Stimulated activated naive B cell treated with anti-CD40 and anti-IgM and Interleukin-4, amounts not matched to agents 10 μg/mL and 1 μg/mL and 100 μg/mL, for 72 hours (primary cell): ENCODE measurements at regions not wholly inside any gene's neighbourhood (a gene's known extent, or its start where the extent isn't known, plus 50 kb on each side); places are given as distances from the start of the nearest gene placed in this dataset.

Source experiments
- ATAC-seq, 2 donors: fragments of 150-1000 bp; cut with Tn5 transposase; replicated peaks; 2 replicates each; pipeline ENCODE4 v1.10.0; 2021; ENCODE audit warnings: moderate library complexity in 1 of 2
- DNase-seq: peaks from one replicate; pipeline ENCODE4 v3.0.0; 2021
- H3K27ac Mint-ChIP-seq: one replicate; pipeline ENCODE4 v1.8.0; 2022; ENCODE audit warnings: mild to moderate bottlenecking, mixed read lengths
- H3K27me3 Mint-ChIP-seq, 2 donors: one replicate each; pipeline ENCODE4 v1.8.0; 2022; ENCODE audit warnings: mixed read lengths in 2 of 2
- H3K36me3 Mint-ChIP-seq, 2 donors: one replicate each; pipeline ENCODE4 v1.8.0; 2022; ENCODE audit warnings: mixed read lengths in 2 of 2, mild to moderate bottlenecking in 1 of 2
- H3K4me1 Mint-ChIP-seq, 2 donors: one replicate each; pipeline ENCODE4 v1.8.0; 2022; ENCODE audit warnings: mixed read lengths in 2 of 2, mild to moderate bottlenecking in 1 of 2
- H3K4me3 Mint-ChIP-seq, 2 donors: one replicate each; pipeline ENCODE4 v1.8.0; 2022; ENCODE audit warnings: mild to moderate bottlenecking in 2 of 2, mixed read lengths in 2 of 2, moderate library complexity in 1 of 2
- H3K9me3 Mint-ChIP-seq, 2 donors: one replicate each; pipeline ENCODE4 v1.8.0; 2022; ENCODE audit warnings: mixed read lengths in 2 of 2, mild to moderate bottlenecking in 1 of 2

DNA sequence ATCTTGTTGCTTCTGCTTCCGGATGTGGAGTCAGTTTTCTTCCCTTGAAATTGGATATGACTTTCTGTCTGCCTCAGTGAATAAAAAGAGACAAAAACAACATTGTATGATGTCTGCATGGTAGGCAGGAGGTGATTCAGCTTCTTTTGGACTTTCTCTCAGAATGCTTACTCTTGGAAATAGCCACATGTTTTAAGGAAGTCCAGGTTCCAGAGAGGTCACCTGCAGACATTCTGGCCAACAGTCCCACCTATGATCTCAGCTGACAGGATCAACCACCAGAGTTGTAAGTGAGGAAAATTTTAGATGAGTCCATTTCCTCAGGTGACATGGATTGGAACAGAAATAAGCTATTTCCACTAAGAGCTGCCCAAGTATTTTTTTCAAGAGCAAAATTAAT lies 508.7 kb upstream of the FAM98A start:
- DNase-seq (no peak), ATAC-seq (no peak)
- H3K27ac Mint-ChIP-seq = no peak overlapping the region
- no peaks in the 10 kb centered on the region for H3K9me3 Mint-ChIP-seq
- no peak overlapping the region for H3K4me3 Mint-ChIP-seq
- H3K4me1 Mint-ChIP-seq = no peaks in the 10 kb centered on the region
- no peaks in the 10 kb centered on the region for H3K36me3 Mint-ChIP-seq
- H3K27me3 Mint-ChIP-seq = no peaks in the 10 kb centered on the region

DNA sequence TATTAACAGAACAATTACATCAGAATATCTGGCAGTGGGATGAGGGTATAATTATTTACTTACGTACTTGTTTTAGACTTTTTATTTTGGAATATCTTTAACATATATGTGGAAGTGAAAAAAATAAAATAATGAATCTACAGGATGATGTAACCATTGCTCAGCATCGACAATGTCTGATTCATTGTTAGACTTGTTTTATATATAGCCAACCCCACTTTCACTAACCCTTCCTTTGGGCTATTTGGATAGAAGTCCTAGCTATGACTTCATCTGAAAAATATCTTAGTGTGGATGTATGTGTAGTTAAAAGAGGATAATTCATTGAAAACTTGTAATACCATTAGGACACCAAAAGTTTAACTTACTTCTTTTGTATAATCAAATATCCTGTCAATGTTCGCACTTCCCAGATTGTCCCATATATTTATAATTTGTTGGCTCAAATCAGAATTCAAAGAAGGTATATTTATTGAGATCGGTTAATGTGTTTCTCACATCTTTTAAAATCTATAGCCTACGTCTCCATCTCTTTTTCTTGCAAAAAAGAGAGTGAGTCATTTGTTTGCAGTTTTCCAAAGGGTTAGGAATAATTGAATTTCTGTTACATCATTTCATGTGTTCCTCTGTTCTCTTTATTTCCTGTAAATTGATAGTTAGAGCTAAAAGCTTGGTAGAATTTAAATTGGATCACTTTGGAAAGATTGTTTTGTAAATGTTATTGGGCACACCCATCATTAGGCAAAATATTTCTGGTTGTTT lies 506.1 kb upstream of the FAM98A start:
- no peak for DNase-seq
- Mint-ChIP-seq H3K27me3 (no peaks in the 10 kb centered on the region), H3K4me3 (no peak overlapping the region), H3K9me3 (no peaks in the 10 kb centered on the region), H3K27ac (no peak overlapping the region), H3K4me1 (no peaks in the 10 kb centered on the region), H3K36me3 (no peaks in the 10 kb centered on the region)
- no peak for ATAC-seq

DNA sequence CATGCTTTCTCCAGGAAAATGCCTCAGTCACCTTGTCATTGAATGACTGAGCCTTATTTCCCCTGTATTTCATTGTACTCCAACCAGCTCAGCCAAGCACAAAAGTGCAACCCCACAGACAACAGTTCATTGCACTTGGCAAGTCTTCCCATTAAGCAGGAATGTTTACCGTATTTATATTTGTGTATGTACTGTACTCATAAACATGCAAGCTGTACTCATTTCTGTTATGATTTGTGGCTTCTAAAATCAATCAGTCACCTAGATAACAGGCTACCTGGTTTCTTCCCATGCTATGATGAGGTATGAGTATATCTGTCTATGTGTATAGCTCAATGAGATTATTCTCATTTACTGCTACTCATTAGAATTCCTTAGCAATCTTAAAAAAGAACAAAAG lies 505.5 kb upstream of the FAM98A start:
- Mint-ChIP-seq H3K27ac (peak overlapping the region; percentile 10), H3K4me1 (no peaks in the 10 kb centered on the region), H3K4me3 (no peak overlapping the region), H3K9me3 (no peaks in the 10 kb centered on the region), H3K36me3 (no peaks in the 10 kb centered on the region), H3K27me3 (no peaks in the 10 kb centered on the region)
- no peak for ATAC-seq
- DNase-seq = no peak

DNA sequence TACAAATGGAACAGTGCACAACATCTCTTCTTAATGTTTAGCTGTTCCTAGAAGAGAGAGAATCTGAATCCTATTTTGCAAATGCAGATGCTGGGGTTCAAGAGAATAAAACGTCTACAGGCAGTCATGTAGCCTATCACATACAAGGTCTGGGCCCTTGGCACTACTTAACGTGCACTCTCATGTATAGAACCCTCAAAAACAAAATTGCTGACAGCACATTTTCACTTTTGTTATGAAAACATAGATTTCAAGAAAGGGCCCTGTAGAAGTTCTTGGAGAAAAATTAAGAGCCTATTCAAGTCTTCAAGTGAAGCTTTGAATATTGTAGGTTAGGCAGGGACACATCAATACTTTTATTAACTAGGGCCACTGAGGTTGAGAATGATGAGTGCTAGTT lies 504.3 kb upstream of the FAM98A start:
- Mint-ChIP-seq H3K36me3 (no peaks in the 10 kb centered on the region), H3K4me1 (no peaks in the 10 kb centered on the region), H3K27me3 (no peaks in the 10 kb centered on the region), H3K9me3 (no peaks in the 10 kb centered on the region), H3K27ac (no peak overlapping the region), H3K4me3 (no peak overlapping the region)
- no peak for DNase-seq
- no peak for ATAC-seq

DNA sequence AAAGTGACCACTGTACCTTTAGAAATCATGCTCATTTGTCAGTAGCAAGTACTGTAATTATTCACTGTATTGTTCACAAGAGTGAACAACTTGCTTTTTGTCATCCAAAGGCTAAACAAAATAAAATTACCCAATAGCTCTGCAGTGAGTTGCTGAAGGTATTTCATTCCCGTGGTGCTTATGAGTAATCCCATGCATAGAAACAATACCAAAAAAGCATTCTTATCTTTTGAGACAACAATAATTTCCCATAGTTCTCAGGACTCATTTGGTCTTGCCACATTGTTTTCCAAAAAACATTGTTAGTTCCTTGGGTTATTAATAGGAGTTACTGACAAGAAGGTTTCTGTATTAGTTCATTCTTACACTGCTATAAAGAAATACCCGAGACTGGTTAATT lies 503.2 kb upstream of the FAM98A start:
- Mint-ChIP-seq H3K36me3 (no peaks in the 10 kb centered on the region), H3K4me1 (no peaks in the 10 kb centered on the region), H3K4me3 (no peak overlapping the region), H3K9me3 (no peaks in the 10 kb centered on the region), H3K27me3 (no peaks in the 10 kb centered on the region), H3K27ac (no peak overlapping the region)
- DNase-seq = no peak
- no peak for ATAC-seq

DNA sequence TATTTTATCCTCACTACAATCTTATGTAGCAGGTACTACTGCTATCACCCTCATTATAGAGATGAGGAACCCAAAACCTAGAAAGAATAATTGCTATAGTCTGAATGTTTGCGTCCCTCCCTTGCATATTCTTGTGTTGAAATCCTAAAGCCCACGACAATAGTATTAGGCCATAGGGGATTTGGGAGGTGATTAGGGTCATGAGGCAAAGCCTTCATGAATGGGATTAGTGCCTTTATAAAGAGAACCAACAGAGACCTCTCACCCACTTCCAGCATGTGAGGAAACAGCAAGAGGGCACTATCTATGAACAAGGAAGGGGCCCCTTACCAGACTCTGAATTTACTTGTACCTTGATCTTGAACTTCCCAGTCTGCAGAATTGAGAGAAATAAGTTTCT lies 500.3 kb upstream of the FAM98A start:
- Mint-ChIP-seq H3K4me1 (no peaks in the 10 kb centered on the region), H3K9me3 (no peaks in the 10 kb centered on the region), H3K36me3 (no peaks in the 10 kb centered on the region), H3K27me3 (no peaks in the 10 kb centered on the region), H3K27ac (no peak overlapping the region), H3K4me3 (no peak overlapping the region)
- ATAC-seq = no peak
- DNase-seq = no peak

DNA sequence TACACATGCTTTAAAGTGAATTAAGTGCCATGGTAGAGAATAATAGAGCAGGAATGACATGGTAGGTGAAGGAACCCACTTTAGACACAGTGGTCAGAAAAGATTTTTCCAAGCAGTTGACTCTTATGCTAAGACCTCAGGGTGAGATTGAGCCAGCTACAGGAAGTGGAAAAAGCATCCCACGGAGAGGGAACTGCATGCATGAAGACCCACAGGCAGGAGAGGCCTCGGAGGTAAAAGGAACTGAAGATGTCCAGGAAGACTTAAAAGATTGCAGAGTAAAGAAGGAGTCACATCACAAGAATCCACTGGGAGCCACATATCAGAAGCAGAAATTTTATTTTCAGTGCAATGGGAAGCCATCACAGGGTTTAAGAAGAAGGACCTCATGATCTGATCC lies 499.2 kb upstream of the FAM98A start:
- Mint-ChIP-seq H3K27me3 (no peaks in the 10 kb centered on the region), H3K4me1 (no peaks in the 10 kb centered on the region), H3K27ac (no peak overlapping the region), H3K9me3 (no peaks in the 10 kb centered on the region), H3K4me3 (no peak overlapping the region), H3K36me3 (no peaks in the 10 kb centered on the region)
- ATAC-seq (no peak), DNase-seq (no peak)

DNA sequence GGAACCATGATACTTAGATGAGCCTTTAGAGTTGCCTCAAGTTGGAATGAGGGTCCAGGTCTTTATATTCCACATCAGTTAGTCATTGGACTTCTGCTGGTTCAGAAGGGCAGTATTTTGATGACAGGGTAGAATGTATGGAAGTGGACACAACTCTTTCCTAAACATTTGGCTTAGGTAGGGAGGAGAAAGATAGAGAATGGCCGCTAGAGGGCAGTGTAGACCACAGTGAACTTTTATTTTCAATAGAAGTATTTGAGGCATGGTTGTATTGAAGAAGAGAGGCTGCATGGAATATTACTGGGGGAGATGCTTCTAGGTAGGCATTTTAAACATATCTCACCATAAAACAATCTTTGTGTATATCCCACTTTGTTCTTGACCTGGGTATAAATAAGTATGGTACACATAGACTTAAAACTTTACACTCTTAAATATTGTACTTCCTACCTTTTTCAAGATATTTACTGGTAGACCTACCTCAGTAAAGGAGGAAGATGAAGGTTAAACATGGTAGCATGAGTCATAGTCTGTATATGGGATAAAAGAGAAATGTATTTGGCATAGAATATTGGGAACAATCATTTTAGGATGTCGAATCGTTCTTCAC lies 497.6 kb upstream of the FAM98A start:
- Mint-ChIP-seq H3K4me3 (no peak overlapping the region), H3K4me1 (no peaks in the 10 kb centered on the region), H3K27me3 (no peaks in the 10 kb centered on the region), H3K36me3 (no peaks in the 10 kb centered on the region), H3K27ac (no peak overlapping the region), H3K9me3 (no peaks in the 10 kb centered on the region)
- ATAC-seq (peak; percentile 59 to 72), DNase-seq (peak; percentile 10)

DNA sequence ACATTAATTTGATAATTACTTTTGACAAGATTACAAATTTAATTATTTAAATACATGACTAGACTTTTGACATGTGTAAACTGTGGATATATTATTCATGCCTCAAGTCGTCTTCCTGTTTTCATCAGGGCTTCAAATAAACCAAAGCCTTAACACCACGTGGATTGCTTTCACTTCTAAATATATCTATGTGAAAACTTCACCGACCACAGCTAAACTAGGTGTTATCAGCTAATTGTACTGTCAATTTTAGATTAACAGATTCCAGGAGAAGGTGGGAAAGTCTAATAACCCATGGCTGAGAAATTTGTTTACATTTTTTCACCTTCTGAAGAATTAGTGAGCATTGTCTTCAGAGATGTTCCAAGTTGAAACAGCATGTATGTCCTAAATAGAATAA lies 494.7 kb upstream of the FAM98A start:
- ATAC-seq = no peak
- Mint-ChIP-seq H3K27me3 (no peaks in the 10 kb centered on the region), H3K27ac (no peak overlapping the region), H3K4me1 (no peaks in the 10 kb centered on the region), H3K4me3 (no peak overlapping the region), H3K9me3 (no peaks in the 10 kb centered on the region), H3K36me3 (no peaks in the 10 kb centered on the region)
- no peak for DNase-seq

DNA sequence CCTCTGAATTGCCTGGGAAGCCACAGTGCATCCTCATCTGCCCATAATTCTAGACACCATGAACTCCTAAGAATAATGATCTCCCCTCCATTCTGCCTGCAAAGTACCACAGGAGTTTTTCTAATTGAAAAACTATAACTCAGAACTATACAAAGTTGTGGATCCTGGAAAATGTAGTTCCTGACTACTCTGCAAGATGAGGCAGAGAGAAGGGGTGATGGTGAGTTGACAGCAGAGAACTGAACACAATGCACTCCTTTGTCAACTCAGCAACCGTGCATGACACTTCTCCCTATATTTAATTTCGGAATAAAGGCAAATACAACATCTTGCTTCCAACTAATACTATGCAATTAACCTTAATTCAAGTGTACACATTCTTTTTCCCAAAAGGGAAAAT lies 471.1 kb upstream of the FAM98A start:
- Mint-ChIP-seq H3K36me3 (no peaks in the 10 kb centered on the region), H3K4me1 (no peaks in the 10 kb centered on the region), H3K9me3 (no peaks in the 10 kb centered on the region), H3K27me3 (no peaks in the 10 kb centered on the region), H3K27ac (no peak overlapping the region), H3K4me3 (no peak overlapping the region)
- ATAC-seq = no peak
- no peak for DNase-seq

DNA sequence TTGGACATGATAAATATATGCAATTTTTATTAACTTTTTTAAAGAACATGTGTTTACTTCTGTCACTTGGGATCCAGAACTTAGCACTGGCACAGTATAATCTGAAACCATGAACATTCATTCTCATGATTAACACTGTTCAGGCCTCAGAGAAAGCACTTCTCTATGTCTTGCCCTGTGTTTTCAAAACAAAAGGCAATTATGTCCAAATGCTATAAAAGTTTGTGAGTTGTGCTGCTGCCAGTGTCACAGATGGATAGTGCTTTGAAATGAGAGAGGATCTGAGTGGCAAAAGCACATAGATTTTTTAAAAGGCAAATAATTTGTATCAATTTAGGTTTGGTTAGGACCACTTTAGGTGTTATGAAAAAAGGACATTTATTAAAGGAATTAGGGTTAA lies 470.5 kb upstream of the FAM98A start:
- no peaks in the 10 kb centered on the region for H3K4me1 Mint-ChIP-seq
- H3K9me3 Mint-ChIP-seq = no peaks in the 10 kb centered on the region
- H3K27ac Mint-ChIP-seq = no peak overlapping the region
- no peaks in the 10 kb centered on the region for H3K27me3 Mint-ChIP-seq
- ATAC-seq (no peak), DNase-seq (no peak)
- no peaks in the 10 kb centered on the region for H3K36me3 Mint-ChIP-seq
- no peak overlapping the region for H3K4me3 Mint-ChIP-seq

DNA sequence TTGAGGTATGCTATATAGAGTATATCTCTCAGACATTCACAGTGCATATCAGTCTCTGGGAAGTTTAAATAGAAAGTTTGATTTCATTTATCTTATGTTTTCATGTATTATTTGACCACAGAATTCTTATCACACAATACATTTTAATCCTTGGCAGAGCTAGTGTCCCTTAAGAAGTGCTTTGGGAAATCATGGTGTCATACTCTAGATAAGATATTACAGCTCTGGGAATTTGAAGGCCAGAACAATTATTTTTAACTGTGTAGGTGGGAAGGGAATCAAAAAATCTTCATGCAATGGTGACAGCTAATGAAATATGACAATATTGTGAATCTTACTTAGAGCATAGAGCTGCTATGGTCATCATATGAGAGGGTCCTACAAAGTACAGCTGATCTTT lies 451.3 kb upstream of the FAM98A start:
- DNase-seq = no peak
- Mint-ChIP-seq H3K36me3 (no peaks in the 10 kb centered on the region), H3K27me3 (no peaks in the 10 kb centered on the region), H3K4me3 (no peak overlapping the region), H3K9me3 (peaks cover 0 to 2% of the 10 kb centered on the region in 2 donors), H3K27ac (no peak overlapping the region), H3K4me1 (no peaks in the 10 kb centered on the region)
- no peak for ATAC-seq

DNA sequence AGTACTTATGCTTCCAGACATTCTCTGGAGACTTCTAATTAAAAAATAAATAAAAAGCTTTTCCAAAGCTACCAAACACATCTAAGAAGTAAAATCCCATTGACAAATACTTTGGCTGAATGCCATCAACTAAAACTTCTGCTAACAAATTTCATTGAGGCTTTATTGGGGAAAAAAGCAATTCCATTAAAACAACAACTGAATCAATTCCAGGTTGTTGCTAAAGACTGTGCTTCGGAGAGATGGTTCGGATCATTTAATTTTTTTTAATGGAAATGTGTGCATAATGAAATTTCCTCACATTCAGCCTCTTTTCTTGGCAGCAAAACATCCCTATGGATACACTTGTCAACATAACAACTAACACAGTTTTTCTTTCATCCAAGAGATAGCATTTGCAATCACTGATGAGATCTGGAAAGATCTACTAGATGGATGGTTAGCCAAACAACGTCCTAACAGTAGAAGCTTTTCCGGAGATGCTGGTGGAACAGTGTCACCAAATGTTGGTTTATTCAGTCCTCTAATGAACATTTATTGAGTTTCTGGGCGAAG lies 446.1 kb upstream of the FAM98A start:
- DNase-seq = no peak
- no peaks in the 10 kb centered on the region for H3K4me1 Mint-ChIP-seq
- no peak overlapping the region for H3K4me3 Mint-ChIP-seq
- peaks cover 0 to 4% of the 10 kb centered on the region in 2 donors for H3K27me3 Mint-ChIP-seq
- peaks cover 0 to 3% of the 10 kb centered on the region in 2 donors for H3K9me3 Mint-ChIP-seq
- no peak overlapping the region for H3K27ac Mint-ChIP-seq
- no peaks in the 10 kb centered on the region for H3K36me3 Mint-ChIP-seq
- ATAC-seq = no peak

DNA sequence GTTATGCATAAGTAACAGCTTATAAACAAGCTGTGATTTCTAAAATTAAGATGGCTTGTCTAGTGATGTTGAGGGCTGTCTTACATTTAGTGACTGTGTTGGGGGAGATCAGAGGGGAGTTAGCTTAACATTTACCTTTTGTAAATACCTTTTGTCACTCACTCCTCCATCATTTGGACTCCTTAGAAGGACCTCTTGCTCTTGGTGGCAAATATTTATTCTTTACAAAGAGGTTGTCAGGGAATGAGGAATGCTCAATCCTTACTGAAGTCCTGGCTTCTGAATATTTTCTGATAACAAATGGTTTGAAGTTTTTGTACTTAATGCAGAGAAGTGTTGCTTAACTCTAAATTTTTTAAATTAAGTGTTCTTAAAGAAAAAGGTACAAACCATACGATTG lies 438.8 kb upstream of the FAM98A start:
- H3K4me1 Mint-ChIP-seq = no peaks in the 10 kb centered on the region
- ATAC-seq (no peak), DNase-seq (no peak)
- no peak overlapping the region for H3K27ac Mint-ChIP-seq
- no peak overlapping the region for H3K4me3 Mint-ChIP-seq
- no peaks in the 10 kb centered on the region for H3K27me3 Mint-ChIP-seq
- H3K9me3 Mint-ChIP-seq = no peaks in the 10 kb centered on the region
- no peaks in the 10 kb centered on the region for H3K36me3 Mint-ChIP-seq

DNA sequence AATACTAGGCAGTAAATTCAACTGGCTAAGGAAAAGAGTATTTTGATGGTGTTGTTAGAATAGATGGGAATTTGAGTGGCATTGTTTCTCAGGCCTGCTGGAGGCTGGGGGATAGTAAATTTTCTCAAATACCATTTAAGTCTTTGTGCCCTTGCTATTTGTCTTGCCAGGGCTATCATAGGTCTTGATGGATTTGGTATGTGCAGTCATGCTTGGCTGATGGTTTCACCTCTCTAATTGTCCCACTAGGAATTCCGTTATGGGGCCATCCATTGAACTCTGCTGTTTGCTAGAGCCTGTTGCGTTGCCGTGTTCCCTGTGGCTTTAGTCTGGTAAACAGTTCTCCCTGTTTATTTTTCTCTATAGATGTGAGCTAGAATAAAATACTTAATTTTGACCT lies 438.1 kb upstream of the FAM98A start:
- H3K27me3 Mint-ChIP-seq = no peaks in the 10 kb centered on the region
- H3K4me1 Mint-ChIP-seq = no peaks in the 10 kb centered on the region
- no peak overlapping the region for H3K27ac Mint-ChIP-seq
- ATAC-seq (no peak), DNase-seq (no peak)
- H3K9me3 Mint-ChIP-seq = no peaks in the 10 kb centered on the region
- no peak overlapping the region for H3K4me3 Mint-ChIP-seq
- H3K36me3 Mint-ChIP-seq = no peaks in the 10 kb centered on the region
